Hypothalamus (tissue), 51 donors: ENCODE measurements at regions not wholly inside any gene's neighbourhood (a gene's known extent, or its start where the extent isn't known, plus 50 kb on each side); places are given as distances from the start of the nearest gene placed in this dataset.

Experiments
- DNase-seq, 51 donors: peaks; one replicate each; lab custom pipeline; 2025; lab: John Stamatoyannopoulos, UW

GRCh38 chr5:110203661-110204060, 513.9 kb downstream of the MAN2A1 start:
- no peak for DNase-seq

GRCh38 chr5:110209401-110209800, 517.1 kb downstream of the TMEM232 start:
- DNase-seq = no peak

DNA sequence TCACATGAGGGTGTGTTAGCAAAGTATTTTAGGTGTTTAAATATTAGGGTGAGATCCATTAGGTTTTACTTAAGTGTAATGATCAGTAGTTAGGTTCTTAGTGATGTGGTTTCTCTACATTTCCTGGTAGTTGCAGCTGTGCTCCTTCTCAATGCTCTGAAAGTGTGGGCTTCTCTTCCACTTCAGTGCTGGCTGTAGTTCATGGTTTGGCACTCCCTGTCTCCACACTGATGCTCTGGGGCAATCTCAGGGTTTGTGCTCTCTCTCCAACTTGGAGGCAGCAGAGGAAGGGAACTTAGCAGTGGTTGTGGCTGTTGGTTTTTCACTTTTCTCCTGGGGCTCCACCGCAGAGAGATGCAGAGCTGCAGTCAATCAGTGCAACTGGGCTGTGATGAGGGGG, 507.5 kb downstream of the TMEM232 start:
- DNase-seq = no peak

GRCh38 chr5:110219769-110220168, 506.7 kb downstream of the TMEM232 start:
- no peak for DNase-seq

GRCh38 chr5:110221036-110221435, 505.4 kb downstream of the TMEM232 start:
- DNase-seq = no peak

- no peak for DNase-seq
Observed at GRCh38 chr5:110224050-110224449, 502.4 kb downstream of the TMEM232 start.

- no peak for DNase-seq
Observed at GRCh38 chr5:110225949-110226348, 500.5 kb downstream of the TMEM232 start.

DNA sequence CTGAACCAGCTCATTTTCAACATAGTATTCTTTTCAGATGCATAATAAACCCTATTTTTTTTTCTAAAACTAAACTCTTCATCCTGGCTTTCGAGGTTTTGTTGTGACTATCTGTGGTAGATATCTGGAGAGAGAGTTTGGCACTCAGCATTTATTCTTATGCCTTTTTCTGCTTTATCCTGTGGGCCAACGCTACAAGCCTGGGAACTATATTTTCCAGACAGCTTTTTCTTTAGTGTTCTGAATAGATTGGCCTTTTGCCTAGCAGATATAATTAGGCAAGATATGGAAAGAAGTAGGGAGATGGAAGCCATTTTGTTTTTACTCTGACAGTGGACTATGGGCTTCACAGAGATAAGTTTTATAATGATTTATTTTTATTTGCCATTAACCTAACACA, 486.7 kb downstream of the TMEM232 start:
- DNase-seq = no peak

GRCh38 chr5:110242950-110243349, 483.5 kb downstream of the TMEM232 start:
- no peak for DNase-seq

GRCh38 chr5:110248921-110249320, 477.6 kb downstream of the TMEM232 start:
- no peak for DNase-seq

DNA sequence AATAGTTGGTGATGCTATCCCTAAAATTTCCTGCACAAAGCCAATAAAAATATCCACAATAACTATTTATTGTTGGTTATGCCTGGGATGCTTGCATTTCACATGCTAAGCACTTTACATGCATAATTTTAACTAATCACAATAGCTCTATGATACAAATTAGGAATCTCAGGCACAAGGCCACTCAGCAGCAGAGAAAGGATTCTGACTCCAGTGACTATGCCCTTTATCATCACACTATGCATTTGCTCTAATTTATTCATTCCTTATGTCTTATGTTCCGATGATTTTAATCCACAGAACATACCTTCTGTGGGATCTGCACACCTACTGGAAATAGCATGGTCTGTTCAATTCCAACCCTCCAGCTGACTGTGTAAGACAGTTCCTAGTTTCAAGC, 476.1 kb downstream of the TMEM232 start:
- DNase-seq = no peak

DNA sequence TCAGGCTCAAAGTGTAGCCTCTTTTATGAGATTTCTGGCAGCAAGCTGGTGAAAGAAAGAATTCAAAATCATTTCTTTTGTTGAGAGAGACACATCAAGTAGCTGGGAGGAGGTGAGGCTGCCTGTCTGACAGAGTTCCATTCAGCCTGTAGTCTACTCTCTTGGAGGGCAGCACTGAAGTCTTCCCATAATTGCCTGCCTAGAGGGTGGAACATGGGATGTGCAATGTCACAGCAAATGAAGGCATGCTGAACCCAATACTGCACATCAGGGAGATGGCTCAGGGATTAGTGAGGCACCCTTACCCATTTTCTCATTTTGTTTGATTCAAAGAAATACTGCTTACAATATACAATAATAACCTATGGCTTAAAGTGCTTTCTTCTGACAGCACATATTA, 475.7 kb downstream of the TMEM232 start:
- DNase-seq = no peak

GRCh38 chr5:110251366-110251765, 475.1 kb downstream of the TMEM232 start:
- no peak for DNase-seq

- DNase-seq = no peak
Observed at GRCh38 chr5:110255194-110255593, 471.3 kb downstream of the TMEM232 start.

- no peak for DNase-seq
Observed at GRCh38 chr5:110256298-110256697, 470.2 kb downstream of the TMEM232 start.

- DNase-seq = peak in 1 of 51 donors; percentile 0
Observed at GRCh38 chr5:110257971-110258370, 468.5 kb downstream of the TMEM232 start.

GRCh38 chr5:110258460-110259216, 467.8 kb downstream of the TMEM232 start:
- peak in 14 of 51 donors; percentile 1 to 53 (median 8) for DNase-seq

GRCh38 chr5:110262749-110263148, 463.7 kb downstream of the TMEM232 start:
- no peak for DNase-seq

- no peak for DNase-seq
Observed at GRCh38 chr5:110264661-110265060, 461.8 kb downstream of the TMEM232 start.

DNA sequence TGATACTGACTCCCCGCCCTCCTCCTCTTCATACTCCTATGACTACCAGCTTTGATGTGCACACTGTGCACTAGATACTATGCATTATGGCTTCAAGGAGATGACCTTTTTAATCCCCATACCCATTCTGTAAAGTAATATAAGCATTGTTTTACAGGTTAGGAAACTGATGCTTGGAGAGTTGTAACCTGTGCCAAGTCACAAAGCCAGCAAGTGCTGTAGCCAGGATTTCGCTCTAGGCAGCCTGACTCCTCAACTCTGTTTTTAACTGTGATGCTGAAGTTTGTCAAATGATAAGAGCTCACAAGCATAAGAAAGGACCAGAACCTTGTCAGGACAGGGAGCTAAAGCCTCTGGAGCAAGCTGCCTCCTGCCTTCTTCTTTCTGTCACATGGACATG, 461.3 kb downstream of the TMEM232 start:
- DNase-seq = no peak

DNA sequence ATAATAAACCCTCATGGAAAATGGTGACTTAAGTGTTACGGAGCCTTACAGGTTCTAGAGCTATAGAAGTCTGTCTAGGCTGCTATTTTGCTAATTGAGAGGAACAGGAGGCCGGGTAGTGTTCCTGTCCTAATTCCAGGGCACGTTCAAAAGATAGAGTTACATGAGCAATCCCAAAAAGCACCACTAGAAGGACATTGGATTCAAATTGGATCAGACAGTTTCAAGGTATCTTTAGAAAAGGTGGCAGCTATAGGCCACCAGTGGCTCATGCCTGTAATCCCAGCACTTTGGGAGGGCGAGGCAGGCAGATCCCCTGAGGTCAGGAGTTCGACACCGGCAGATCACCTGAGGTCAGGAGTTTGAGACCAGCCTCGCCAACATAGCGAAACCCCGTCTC, 458.8 kb downstream of the TMEM232 start:
- DNase-seq = no peak

DNA sequence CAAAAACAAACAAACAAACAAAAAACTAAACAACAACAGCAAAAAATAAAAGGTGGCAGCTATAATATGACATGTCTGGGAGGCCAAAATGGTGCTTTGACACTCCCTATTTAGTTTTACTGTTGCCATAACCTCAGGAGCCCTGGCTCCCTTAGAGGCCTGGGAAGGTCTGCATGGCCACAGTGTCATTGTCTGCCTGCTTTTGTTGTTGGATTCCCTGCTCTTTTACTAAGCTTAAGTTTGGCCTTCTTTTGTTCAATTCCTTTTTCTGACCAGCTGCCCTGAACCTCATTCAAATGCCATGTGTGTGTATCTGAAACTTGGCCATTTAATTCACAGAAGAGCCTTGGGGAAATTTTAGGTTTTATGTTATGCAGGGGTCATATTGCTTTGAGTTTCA, 458.2 kb downstream of the TMEM232 start:
- DNase-seq = no peak

GRCh38 chr5:110268985-110269384, 457.5 kb downstream of the TMEM232 start:
- DNase-seq = no peak
